8988T (cell line): ENCODE measurements at regions not wholly inside any gene's neighbourhood (a gene's known extent, or its start where the extent isn't known, plus 50 kb on each side); places are given as distances from the start of the nearest gene placed in this dataset.
"Not testable (repeated sequence)": the region's sequence is repeated elsewhere in the genome, so short reads cannot be mapped to it uniquely, and the experiment has no call there.

ENCODE experiments used
- DNase-seq: peaks from one replicate; pipeline ENCODE4 v3.0.0; 2011

DNA sequence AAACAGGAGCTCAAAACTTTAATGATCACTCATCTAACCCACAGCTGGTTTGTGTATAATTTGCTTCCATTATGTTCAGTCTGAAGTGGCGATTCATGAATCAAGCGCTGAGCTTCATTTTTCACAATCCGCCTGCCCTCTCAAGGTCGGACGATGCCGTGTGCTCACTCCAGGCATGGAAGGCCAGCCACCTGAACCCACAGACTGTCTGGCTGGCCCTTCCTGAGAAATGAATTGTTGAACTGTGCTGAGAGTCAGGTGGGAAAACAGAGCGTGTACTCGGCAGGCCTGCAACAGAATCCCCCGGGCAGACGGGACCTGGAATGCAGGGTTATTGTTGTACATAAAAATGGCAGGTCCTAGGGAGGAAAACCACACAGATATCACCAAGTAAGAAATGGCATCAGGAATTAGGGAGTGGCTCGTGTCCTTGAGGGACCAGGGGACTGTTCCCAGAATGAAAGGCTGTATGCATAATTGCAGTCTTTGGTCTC is 375.7 kb downstream of the IRX2 start:
- DNase-seq: no peak

DNA sequence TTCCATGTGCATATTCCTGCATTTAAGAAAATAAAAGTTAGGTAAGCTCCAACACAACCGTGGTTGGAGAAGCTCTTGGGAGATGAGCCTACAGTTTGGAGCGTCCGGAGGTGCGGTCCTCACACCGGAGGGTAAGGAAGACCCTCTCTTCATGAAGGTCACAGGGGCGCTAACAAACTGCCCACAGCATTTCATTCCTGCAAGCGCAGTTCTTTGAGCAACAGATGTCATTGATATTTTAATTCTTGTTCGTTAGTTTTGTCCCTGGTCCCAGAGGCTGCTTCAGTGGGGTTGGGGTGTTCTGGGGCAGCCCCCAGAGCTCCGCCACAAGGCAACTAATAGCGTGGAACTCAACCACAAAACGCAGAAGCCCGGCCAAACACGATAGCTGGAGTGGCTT is 376.2 kb downstream of the IRX2 start:
- DNase-seq: no peak

DNA sequence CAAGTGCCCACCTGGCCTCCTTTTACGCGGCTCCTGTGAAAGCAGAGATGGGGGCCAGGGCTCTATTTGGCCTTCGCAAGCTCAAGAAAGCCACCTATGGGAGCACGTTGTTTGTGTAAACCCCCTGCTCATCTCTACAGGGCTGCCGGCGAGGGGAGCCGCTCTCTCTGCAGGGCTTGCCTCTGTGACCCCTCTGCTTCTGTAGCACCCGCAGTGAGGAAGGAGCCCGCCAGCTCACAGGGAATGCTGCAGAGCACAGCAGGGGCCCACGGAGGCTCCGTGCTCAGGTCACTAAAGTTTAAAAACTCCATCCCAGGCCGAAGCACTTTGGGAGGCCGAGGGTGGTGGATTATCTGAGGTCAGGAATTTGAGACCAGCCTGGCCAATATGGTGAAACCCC is 376.8 kb downstream of the IRX2 start:
- no peak for DNase-seq

DNA sequence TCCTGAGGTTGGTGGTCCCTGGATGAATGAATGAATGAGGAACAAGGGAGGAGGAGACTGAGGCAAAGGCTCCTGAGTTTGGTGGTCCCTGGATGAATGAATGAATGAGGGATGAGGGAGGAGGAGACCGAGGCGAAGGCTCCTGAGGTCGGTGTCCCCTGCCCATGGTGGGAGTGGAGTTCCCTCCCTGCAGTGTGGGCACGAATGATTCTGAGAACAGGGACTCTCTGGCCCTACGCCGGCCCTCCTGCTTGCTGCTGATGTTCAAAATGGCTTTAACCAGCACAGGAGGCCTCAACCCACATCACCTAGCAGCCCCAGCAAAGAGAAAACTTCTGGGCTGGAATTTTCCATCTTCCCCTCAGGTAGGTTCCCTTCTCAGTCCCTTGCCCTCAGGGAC is 377.8 kb downstream of the IRX2 start:
- no peak for DNase-seq

DNA sequence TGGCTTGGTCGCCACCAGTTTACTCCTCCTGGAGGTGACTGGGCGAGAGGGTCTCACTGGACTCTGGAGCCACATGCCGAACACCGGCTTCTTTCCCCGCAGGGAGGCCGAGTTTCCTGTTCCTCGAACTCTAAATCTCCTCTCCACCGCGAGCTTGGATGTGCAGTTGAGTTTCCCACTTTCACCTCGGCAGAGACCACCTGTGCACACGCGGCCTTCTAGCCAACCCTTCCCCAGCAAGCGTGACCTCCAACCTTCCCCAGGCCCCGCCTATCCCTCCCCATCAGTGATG is 380.1 kb downstream of the IRX2 start:
- DNase-seq: no peak

DNA sequence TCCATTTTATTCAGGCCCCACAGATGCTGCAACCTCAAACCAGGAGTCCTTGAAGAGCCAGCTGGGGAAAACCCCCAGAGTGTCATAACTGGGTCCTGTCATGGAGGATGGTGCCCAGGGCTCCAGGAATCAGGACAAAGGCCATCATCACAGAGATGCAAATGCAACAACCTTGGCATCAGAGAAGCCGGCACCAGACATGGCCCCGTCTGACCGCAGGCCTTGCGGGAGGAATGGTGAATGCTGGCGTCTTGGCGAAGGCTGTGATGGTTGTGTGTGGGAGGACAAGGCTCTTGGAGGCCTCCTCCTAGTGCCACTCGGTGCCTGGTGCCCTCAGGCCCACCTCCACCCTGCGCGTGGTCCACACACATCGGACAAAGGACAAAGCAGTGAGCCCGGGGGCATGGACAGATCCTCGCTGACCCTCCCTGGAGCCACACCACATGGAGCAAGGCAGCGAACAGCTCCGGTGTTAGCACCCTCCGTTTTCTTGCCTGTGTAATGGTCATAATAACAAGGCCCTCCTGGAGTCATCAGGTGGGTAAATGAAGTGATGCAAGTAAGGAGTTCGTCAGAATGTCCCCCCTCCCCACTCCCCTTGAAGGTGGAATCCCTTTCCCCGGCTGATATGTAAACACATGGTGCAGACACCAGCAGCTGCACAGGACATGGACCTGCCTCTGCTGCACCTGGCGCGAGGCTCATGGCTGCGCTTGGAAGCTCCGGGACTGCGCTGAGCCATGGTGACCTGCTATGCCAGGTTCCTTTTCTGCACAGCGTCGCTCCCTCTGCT is 380.7 kb downstream of the IRX2 start:
- DNase-seq: no peak

DNA sequence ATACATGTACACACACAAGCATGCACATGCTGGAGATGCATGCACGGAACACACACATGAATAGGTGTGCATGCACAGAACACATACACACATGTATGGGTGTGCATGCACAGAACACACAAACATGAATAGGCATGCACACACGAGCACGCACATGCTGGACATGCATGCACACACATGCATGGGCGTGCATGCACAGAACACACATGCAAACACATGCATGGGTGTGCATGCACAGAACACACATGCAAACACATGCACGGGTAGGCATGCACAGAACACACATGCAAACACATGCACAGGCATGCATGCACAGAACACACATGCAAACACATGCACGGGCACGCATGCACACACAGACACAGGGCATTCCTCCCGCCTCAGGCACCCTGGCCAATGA is 382.3 kb downstream of the IRX2 start:
- no peak for DNase-seq

DNA sequence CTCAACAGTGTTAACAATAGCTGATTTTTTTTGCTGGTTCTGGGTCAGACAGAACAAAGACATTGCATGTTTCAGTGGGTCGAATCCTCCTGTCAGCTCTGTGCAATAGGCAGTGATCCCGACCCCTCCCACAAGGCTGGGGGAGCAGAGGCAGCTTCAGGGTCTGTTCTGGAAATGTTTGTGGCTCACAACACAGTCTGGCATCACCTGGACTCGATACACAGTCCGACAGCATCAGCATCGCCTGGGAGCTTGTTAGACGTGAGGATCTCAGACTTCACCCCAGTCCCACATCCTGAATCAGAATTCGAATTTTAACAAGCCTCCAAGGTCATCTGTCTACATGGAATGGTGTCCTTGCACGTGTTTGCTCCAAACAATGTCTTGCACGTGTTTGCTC is 384.7 kb downstream of the IRX2 start:
- DNase-seq: no peak

DNA sequence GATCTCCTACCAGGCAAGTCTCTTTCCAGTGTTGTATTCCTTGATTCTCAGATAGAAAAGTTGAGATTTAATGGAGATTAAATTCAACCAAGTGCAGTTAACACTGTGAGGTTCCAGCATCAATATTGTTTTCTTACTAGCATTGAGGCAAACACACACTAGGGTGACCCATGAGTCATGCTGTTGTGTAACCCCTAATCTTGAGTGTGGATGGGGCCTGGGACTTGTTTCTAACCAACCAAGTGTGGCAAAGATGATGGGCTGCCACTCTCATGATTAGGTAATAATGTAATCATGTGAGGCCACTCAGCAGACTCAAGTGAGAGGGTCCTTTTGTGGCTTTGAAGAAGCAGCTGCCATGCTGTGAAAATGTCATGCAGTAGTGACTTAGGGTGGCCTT is 394.2 kb downstream of the IRX2 start:
- DNase-seq: no peak

DNA sequence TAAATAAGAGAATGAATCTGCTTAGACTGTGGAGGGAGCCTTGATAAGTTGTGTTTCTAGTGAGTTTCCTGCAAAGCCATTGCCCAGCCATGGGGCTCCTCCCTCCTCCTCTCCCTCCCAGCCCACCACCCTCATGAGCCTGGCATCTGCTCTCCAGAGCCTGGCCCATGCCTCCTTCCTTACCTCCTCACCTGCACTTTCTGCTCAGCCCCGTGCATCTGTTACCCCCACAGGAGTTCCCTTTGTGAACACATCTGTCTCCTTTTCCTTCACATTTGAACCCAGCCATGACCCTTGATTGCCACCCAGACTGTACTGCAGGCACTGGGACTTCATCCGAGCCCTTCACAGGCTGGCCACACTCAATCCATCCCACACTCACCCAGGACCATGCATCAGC is 395.6 kb downstream of the IRX2 start:
- DNase-seq: no peak

DNA sequence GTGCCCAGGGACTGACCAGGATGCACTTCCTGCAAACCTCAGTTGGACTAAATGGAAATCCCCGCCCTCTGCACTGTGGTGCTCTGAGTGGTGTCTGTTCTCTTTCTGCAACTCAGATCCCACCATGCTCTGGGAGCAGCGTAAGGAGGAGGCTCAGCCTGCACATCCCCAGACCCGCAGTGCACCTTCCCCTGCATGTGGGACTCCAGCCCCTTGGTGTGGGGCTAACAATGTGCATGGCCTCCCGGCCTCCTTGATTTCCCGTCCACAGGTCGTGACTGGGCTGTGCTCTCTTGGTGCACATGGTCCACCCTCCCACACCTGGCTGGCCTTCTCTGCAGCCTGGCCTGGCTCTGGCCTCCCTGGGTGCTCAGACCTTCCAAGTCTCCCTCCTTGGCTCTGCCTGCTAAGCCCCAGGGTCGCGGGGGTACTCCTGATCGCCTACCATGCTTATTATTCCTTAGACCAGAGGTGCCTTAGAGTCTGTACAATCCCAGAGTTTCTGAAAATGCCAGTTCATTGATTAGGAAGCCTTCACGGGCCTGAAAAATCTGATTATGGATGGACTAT is 397.5 kb downstream of the IRX2 start:
- DNase-seq: no peak

DNA sequence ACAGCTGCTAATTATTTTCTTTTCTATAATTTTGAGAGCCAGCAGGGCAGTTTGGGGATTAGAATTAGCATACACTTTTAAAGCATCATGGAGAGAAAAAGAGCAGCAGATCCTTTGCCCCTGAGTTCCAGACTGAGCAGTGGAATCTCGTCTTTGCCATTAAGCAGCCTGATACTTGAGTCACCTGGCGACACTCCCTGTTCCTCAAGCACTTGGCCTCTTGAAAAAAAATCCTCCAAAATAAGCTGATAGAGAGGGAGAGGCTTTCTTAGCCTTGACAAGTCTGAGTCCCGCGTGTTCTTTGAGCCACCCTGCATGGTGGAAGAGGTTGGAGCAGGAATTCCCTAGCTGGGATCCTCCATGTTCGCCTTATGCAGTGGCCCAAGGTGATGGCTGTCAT is 398.3 kb downstream of the IRX2 start:
- DNase-seq: no peak

DNA sequence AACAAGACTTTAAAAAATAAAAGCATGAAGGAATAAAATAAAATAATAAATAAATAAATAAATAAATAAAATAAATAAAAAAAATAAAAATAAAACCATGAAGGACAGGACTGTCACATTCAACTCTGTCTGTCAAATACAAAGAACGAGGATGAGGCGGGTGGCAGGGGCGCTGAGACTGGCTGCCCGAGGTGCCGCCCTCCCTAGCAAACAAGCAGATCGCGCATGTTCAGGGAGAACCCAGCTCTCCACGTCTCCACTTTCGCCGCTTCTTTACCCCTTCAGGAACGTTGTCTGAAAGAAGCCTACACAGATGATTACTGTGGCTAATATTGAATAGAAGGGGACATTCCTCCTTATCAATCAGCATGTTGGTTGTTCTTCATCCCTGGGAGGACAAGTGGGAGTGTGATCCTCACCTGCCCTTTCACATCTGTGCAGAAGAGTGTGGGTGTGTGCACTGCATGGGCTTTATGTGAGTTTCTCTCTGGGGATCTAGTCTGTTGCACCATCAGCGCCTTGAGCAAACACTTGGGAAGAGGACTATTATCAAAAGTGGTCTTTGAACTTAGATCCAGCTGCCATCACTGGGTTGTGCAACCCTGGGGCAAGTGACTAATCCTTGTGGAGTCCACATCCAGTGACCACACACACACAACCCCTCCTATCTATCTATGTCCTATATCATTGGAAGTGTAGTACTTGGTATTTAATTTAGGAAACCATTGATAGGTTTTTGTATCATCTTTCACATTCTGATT is 399.2 kb downstream of the IRX2 start:
- DNase-seq: no peak

DNA sequence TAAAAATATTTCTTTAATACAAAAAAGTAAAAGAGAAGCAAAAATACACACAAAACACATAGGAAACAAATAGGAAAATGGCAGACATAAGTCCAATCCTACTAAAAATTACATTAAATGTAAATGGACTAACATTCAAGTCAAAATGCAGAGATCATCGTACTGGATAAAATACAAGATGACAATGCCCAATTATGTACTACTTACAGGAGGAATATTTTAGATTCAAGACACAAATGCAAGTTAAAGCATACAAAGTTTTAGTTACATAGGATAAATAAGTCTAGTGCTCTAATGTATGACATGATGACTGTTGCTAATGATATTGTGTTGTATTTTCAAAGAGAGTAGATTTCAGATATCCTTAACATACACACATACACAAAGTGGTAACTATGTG is 401.7 kb downstream of the IRX2 start:
- DNase-seq: not testable (repeated sequence)

DNA sequence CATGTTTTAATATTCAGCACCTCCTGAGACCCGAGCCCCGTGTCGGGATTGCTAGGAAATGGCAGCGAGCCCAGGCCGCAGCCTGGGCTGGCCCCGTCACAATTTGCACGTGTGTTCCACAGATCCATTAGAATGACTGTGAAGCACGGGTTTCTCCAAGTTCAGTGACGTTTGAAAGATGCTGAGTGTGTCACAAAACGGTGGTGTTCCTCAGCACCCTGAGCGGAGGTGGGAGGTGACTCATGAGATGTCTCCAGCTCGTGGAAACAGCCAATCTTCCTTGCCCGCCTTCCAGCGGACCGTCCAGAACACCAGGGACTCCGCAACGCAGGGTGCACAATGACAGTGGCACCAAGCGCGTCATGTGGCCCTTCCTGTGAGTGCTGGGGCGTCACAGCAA is 412.8 kb downstream of the IRX2 start:
- DNase-seq: no peak

DNA sequence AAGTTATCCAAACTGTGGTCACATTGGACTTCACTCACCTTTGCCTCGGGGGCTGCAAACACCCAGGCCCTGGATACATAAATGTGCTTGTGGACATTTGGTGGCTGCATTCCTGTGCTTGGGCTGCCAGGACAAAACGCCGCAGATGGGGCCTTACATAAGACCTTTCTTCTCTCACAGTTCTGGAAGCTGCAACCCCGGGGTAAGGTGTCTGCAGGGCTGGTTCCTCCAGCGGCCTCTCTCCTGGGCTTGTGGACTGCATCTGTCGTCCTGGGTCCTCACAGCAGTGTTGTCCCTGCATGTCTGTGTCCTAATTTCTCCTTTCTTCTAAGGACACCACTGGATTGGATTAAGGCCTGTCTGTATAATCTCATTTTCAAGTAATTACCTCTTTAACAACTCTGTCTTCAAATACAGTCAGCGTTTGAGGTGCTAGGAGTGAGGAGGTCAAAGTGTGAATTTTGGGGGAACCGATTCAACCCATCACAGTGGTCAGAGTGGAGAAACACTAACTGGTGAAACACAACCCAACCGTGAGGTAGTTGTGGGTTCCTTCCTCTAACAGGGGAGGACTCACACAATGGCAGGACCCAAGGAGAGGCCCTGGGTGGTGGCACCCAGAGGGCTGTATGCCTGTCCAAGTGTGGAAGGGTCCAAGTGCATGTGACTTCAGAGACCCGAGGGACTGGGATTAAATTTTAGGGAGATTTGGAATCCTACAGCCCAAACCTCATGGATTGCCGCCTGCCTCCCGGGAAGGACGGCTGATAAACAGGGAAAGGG is 415.6 kb downstream of the IRX2 start:
- no peak for DNase-seq

DNA sequence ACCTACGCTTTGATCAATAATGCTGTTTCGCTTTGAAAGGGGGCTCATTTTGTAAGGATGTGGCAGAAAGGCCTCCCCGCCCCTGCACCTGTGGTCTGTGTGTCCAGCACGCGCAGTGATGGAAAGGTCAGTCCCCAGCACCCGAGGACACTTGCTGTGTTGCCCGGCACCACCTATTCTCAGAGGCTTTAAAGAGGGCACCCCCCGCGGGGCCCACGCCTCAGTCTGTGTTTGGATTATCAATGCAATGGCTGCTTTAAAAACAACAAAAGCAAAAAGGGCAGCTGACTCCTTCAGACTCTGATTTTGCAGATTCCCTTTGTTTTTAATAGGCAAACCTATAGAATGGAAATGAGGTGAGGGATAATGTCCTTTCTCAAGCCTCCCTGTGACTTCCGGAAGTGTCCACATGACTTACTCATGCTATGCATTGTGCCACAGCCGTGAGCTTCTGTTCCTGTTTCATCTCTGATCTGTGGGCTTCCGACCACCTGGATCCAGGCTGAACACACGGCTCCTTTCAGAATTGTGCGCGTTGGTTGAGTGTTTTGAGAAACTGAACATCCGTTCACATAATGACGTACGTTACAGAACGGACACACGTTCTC is 416.2 kb downstream of the IRX2 start:
- DNase-seq: no peak

DNA sequence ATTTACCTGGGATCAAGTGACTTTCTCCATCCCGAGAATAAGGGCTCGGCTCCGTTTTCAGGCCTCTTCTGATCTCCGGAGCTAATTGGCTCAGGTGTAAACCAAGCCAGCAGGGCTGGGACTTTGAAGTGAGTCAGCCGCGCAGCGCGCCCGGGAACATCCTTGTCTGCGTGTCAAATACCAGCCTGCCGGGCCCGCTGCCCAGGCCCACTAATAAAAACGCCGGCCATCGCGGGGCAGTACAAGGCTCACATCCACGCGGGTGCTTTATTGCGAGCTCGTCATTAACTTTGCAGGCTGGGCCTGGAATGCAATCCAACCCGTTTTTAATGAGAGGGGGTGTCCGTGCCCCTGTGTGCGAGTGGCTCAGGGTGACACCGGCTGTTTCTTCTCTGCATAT is 416.8 kb downstream of the IRX2 start:
- DNase-seq: no peak

DNA sequence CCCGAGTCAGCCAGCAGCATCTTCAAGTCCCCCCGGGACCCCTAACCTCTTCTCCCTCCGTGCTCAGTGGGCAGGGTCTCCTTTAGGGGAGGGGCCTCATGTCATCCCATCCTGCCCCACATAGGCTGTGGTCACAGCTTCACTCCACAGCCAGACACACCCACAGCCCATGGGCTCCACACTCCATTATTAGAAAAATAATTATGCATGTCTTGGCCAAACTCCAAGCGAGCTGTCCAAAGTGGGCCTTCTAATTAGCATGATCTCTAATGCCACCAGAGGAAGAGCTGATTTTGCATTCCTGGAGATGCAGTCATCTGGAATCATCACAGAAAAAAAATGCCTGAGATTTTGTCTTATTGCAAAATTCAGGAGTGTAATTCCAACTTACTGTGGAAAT is 418.2 kb downstream of the IRX2 start:
- DNase-seq: no peak

DNA sequence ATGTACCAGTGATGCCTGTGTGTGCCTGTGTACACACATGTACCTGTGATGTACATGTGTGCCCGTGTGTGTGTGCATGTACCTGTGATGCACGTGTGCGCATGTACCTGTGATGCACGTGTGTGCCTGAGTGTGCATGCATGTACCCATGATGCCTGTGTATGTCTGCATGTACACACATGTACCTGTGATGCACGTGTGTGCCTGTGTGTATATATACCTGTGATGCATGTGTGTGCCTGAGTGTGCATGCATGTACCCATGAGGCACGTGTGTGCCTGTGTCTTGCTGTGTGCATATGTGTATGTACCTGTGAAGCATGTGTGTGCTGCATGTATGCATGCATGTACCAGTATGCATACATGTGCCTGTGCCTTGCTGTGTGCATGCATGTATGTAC is 419.0 kb downstream of the IRX2 start:
- DNase-seq: no peak

DNA sequence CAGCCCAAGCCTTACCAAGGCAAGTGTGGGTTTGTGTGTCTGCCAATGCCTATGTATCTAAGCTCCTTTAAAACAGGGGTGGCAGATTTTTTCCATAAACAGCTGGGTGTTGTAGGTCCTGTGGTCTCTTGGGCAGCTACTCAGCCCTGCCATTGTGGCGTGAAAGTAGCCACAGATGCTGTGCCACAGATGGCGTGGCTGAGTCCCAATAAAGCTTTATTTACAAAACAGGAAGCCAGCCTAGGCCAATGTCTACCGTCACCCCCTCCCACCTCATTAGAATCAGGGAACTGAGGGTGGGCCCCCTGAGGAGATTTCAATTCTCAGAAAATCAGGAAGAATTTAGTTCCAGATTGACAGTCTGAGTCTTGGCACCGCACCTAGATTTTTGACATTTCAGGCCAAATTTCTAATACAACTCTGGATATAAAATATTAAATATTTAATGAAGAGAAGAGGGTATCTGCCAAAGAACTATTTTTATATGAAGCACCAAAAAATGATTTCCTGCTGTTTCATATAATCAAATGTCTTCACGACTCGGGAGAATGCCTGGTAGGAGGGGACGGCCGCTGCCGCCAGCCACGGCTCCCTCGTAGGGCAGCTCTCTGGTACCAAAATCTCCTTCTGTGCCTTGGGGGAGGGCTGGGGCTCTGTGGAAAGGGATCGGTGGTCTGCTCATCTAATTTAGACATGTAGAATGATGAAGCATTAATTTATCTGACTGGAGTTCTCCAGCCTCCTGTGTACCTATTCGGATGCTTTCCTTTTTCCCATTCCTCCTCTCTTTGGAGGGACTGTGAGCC is 420.9 kb downstream of the IRX2 start:
- DNase-seq: no peak

DNA sequence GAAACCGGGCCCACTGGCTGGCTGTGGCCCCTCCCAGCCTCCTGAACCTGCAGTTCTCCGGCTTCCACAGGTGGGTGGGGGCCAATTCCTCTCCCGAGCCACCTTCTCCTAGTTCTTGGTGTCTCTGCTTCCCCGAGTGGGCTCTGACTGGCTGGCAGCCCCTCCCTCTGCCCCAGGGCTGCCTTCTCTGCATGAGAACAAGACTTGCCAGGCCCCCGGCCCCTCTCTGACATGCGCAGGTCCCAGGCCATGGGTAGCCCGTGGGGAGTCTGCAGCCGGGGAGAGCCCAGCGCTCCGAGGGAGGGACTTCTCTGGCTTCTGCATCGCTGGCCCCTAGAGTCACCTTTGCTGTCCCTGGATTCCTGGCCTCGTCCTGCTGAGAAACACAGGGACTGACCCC is 421.7 kb downstream of the IRX2 start:
- DNase-seq: no peak
